ENCODE measurements at regions not wholly inside any gene's neighbourhood (a gene's known extent, or its start where the extent isn't known, plus 50 kb on each side); places are given as distances from the start of the nearest gene placed in this dataset.
"Not testable (repeated sequence)": the region's sequence is repeated elsewhere in the genome, so short reads cannot be mapped to it uniquely, and the experiment has no call there.

DNA sequence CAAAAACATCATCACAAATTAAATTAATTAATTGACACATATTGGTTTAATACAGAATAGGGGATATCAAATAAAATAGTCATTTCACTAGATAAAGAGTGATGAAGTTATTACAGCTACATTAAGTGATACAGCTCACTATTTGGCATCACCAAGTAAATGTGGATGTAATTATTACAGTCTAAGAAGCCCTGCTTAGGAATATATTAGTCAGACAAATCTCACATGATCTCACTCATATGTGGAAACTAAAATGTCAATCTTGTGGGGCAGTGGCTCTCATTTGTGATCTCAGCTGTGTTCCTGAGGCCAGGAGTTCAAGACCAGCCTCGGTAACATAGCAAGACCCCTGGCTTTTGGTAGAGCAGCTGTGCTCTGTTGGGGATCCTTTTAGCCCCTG, 233.4 kb upstream of the RGMB start:
- TF ChIP-seq, protein P1, sequence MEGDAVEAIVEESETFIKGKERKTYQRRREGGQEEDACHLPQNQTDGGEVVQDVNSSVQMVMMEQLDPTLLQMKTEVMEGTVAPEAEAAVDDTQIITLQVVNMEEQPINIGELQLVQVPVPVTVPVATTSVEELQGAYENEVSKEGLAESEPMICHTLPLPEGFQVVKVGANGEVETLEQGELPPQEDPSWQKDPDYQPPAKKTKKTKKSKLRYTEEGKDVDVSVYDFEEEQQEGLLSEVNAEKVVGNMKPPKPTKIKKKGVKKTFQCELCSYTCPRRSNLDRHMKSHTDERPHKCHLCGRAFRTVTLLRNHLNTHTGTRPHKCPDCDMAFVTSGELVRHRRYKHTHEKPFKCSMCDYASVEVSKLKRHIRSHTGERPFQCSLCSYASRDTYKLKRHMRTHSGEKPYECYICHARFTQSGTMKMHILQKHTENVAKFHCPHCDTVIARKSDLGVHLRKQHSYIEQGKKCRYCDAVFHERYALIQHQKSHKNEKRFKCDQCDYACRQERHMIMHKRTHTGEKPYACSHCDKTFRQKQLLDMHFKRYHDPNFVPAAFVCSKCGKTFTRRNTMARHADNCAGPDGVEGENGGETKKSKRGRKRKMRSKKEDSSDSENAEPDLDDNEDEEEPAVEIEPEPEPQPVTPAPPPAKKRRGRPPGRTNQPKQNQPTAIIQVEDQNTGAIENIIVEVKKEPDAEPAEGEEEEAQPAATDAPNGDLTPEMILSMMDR (IDR thresholded peaks at IDR 0.05) = no peak
- intact Hi-C loops (cut with DNase I) = no loop called here

DNA sequence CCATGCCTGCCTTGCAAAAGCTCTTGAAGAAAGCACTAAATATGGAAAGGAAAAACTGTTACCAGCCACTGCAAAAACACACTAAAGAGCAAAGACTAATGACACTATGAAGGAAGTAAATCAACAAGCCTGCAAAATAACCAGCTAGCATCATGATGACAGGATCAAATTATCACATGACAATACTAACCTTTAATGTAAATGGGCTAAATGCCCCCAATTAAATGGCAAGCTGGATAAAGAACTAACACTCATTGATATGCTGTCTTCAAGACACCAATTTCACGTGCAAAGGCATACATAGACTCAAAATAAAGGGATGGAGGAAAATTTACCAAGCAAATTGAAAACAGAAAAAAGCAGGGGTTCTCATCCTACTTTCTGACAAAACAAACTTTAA, 231.8 kb upstream of the RGMB start:
- intact Hi-C loops (cut with DNase I) = no loop called here
- Histone ChIP-seq H3K27me3 (ENCODE audit: low read depth) (no peaks in the 10 kb centered on the region), H3K36me3 (no peaks in the 10 kb centered on the region), H3K4me3 (no peak overlapping the region), H3K4me1 (no peaks in the 10 kb centered on the region), H3K9me3 (peaks cover 20% of the 10 kb centered on the region), H3K27ac (no peak overlapping the region)
- TF ChIP-seq, protein P1 (IDR thresholded peaks at IDR 0.05) = no peak
- no peak for DNase-seq
- no peak for ATAC-seq

More for the DNA sequence above, 233.4 kb upstream of the RGMB start:
- no peaks in the 10 kb centered on the region for H3K27me3 ChIP-seq (ENCODE audit: low read depth)
- no peaks in the 10 kb centered on the region for H3K4me1 ChIP-seq
- DNase-seq (no peak), ATAC-seq (no peak)
- H3K27ac ChIP-seq = no peak overlapping the region
- H3K36me3 ChIP-seq = no peaks in the 10 kb centered on the region
- H3K9me3 ChIP-seq = peaks cover 20% of the 10 kb centered on the region
- H3K4me3 ChIP-seq = no peak overlapping the region

DNA sequence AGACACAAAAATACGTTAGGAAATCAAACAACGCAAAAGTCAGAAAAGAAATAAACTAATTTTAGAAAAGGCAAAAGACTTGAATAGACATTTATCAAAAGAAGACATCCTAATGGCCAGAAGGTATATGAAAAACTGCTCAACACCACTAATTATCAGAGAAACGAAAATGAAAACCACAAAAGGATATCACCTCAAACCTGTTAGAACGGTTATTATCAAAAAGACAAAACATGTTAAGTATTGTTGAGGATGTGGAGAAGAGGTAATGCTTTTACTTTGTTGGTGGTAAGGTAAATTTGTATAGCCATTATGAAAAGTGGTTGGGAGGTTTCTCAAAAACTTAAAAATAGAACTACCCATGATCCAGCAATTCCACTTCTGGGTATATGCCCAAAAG, 230.0 kb upstream of the RGMB start:
- intact Hi-C loops (cut with DNase I) = no loop called here
- no peak overlapping the region for H3K27ac ChIP-seq
- TF ChIP-seq, protein P1 (IDR thresholded peaks at IDR 0.05) = no peak
- ATAC-seq = no peak
- peaks cover 20% of the 10 kb centered on the region for H3K9me3 ChIP-seq
- no peak for DNase-seq
- H3K27me3 ChIP-seq (ENCODE audit: low read depth) = no peaks in the 10 kb centered on the region
- no peaks in the 10 kb centered on the region for H3K36me3 ChIP-seq
- H3K4me3 ChIP-seq = no peak overlapping the region
- H3K4me1 ChIP-seq = no peaks in the 10 kb centered on the region

DNA sequence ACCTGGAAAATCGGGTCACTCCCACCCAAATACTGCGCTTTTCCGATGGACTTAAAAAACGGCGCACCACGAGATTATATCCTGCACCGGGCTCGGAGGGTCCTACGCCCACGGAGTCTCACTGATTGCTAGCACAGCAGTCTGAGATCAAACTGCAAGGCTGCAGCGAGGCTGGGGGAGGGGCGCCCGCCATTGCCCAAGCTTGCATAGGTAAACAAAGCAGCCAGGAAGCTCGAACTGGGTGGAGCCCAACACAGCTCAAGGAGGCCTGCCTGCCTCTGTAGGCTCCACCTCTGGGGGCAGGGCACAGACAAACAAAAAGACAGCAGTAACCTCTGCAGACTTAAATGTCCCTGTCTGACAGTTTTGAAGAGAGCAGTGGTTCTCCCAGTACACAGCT, 226.5 kb upstream of the RGMB start:
- ATAC-seq; intact Hi-C loops (cut with DNase I); DNase-seq; H3K4me1 ChIP-seq; H3K9me3 ChIP-seq; H3K27ac ChIP-seq; H3K27me3 ChIP-seq (ENCODE audit: low read depth); H3K36me3 ChIP-seq; H3K4me3 ChIP-seq: not testable (repeated sequence)

DNA sequence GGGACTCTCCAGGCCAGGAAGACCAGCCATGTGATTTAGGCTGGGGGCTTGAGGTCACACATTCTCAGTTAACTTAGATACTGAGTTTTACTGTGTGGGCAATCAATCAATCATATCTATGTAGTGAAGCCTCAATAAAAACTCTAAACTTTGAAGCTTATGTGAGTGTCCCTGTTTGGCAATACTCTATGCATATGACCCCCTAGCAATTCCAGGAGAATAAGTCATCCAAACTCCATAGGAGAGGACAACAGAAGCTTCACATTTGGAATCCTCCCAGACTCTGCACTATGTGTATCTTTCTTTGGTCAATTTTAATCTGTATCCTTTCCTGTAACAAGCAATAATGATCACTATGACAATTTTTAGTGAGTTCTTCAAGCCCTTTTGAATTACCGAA, 216.8 kb upstream of the RGMB start:
- no peak overlapping the region for H3K27ac ChIP-seq
- no peaks in the 10 kb centered on the region for H3K9me3 ChIP-seq
- H3K4me1 ChIP-seq = no peaks in the 10 kb centered on the region
- H3K4me3 ChIP-seq = no peak overlapping the region
- H3K27me3 ChIP-seq (ENCODE audit: low read depth) = no peaks in the 10 kb centered on the region
- ATAC-seq = no peak
- no peak for DNase-seq
- intact Hi-C loops (cut with DNase I) = no loop called here
- TF ChIP-seq, protein P1 (IDR thresholded peaks at IDR 0.05) = no peak
- H3K36me3 ChIP-seq = no peaks in the 10 kb centered on the region

DNA sequence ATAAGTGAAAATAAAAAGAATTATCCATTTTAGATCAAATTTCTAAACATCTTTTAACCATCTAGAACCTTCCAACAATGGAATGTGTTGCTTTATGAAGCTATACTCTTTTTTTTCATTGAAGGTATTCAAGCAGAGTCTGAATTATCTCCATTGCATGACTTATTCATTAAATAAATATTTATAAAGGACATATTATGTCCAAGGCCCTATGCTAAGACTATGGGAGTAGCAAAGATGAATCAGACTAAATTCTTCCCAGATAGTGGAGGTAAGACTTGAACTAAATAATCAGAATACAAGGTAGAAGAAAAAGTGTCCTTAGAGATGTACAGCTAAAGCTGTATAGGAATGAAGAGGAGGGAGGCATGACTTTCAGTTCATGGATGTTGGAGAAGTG, 215.5 kb upstream of the RGMB start:
- TF ChIP-seq, protein P1 (IDR thresholded peaks at IDR 0.05) = no peak
- no peaks in the 10 kb centered on the region for H3K4me1 ChIP-seq
- intact Hi-C loops (cut with DNase I) = no loop called here
- H3K27me3 ChIP-seq (ENCODE audit: low read depth) = no peaks in the 10 kb centered on the region
- no peak overlapping the region for H3K4me3 ChIP-seq
- ATAC-seq (no peak), DNase-seq (no peak)
- no peaks in the 10 kb centered on the region for H3K36me3 ChIP-seq
- no peak overlapping the region for H3K27ac ChIP-seq
- H3K9me3 ChIP-seq = no peaks in the 10 kb centered on the region

Measured in lower lobe of right lung (tissue), 2 donors.